Pancreas (tissue), 10 donors: ENCODE measurements at regions not wholly inside any gene's neighbourhood (a gene's known extent, or its start where the extent isn't known, plus 50 kb on each side); places are given as distances from the start of the nearest gene placed in this dataset.

Source experiments
- ATAC-seq, 4 donors: fragments of 200-7000 bp; cut with Tn5 transposase; one replicate each; pipeline versions ENCODE4 v1.8.0 to v1.9.1; 2020; ENCODE audit warnings: mild to moderate bottlenecking in 4 of 4, moderate library complexity in 4 of 4
- DNase-seq, 6 donors: peaks; one replicate each; pipeline ENCODE4 v3.0.0-alpha.2; 2020
- FAIRE-seq: peaks from 2 replicates; lab custom pipeline; 2012; peaks lifted over from hg19 to GRCh38; lab: Jason Lieb, UNC
- H3K27ac ChIP-seq, 4 donors: fragments of 200-600 bp; sonication (generic); 1 replicate in 3 of 4; 2 replicates in 1 of 4; pipeline versions ENCODE4 v1.5.0 to v1.8.0; 2020
- H3K27me3 ChIP-seq, 4 donors: fragments of 200-600 bp; one replicate each; pipeline ENCODE4 v1.8.0; 2021
- H3K36me3 ChIP-seq, 3 donors: fragments of 200-600 bp; sonication (generic) in 1 of 3; one replicate each; pipeline versions ENCODE4 v1.5.0 to v1.8.0; 2020 to 2021
- H3K4me1 ChIP-seq, 3 donors: fragments of 200-600 bp; one replicate each; pipeline ENCODE4 v1.8.0; 2021
- H3K4me3 ChIP-seq, 4 donors: fragments of 200-600 bp; sonication (generic) in 2 of 4; one replicate each; pipeline versions ENCODE4 v1.5.0 to v1.8.0; 2020 to 2021
- H3K9me3 ChIP-seq, 4 donors: fragments of 200-600 bp; one replicate each; pipeline ENCODE4 v1.8.0; 2021
- WGBS, 2 donors: extraction: QIAGEN DNeasy Blood & Tissue Kit; methylation state at CpG; one replicate each; pipeline ENCODE4 v1.1.7; 2013; 5-methylcytosine and 5-hydroxymethylcytosine counted together
- intact Hi-C, 3 donors: fragments of 100-400 bp; cut with DNase I; formaldehyde crosslinking; loops; one replicate each; pipeline versions ENCODE4 v1.11.1 to v1.14.2; 2022
- TF ChIP-seq, protein P1 (sequence below), 4 donors: fragments of 200-600 bp; sonication (generic) in 3 of 4; IDR thresholded peaks; one replicate each; pipeline versions ENCODE4 v1.5.0 to v1.8.0; 2021; ENCODE audit warnings: antibody characterized with exemption in 4 of 4
- donor health status: healthy with polysubstance abuse.
- donor health status: DM: no; HTN: no; CAD: no; lungs with moderate emphysema.
- donor health status: DM: no; HTN: no; CAD: no.
- donor health status: control.
- donor health status: control.
- donor health status: Bipolar disorder and iron deficiency.
- donor health status: DM: yes; HTN: yes; CAD: no.
- donor health status: DM: no; HTN: no; CAD: no.
- donor health status: DM: no; HTN: no; CAD: no.
- donor health status: DM: yes; HTN: yes; CAD: no.

GRCh38 chr7:16951483-16952080 is 69.8 kb upstream of the AGR3 start:
- Histone ChIP-seq H3K4me3 (no peak overlapping the region), H3K27me3 (no peaks in the 10 kb centered on the region), H3K9me3 (no peaks in the 10 kb centered on the region), H3K4me1 (no peaks in the 10 kb centered on the region), H3K36me3 (no peaks in the 10 kb centered on the region), H3K27ac (no peak overlapping the region)
- no peak for DNase-seq
- WGBS, 2 donors, result 80 to 87% methylated on average over 3 of the region's 3 CpGs
- TF ChIP-seq, protein P1, sequence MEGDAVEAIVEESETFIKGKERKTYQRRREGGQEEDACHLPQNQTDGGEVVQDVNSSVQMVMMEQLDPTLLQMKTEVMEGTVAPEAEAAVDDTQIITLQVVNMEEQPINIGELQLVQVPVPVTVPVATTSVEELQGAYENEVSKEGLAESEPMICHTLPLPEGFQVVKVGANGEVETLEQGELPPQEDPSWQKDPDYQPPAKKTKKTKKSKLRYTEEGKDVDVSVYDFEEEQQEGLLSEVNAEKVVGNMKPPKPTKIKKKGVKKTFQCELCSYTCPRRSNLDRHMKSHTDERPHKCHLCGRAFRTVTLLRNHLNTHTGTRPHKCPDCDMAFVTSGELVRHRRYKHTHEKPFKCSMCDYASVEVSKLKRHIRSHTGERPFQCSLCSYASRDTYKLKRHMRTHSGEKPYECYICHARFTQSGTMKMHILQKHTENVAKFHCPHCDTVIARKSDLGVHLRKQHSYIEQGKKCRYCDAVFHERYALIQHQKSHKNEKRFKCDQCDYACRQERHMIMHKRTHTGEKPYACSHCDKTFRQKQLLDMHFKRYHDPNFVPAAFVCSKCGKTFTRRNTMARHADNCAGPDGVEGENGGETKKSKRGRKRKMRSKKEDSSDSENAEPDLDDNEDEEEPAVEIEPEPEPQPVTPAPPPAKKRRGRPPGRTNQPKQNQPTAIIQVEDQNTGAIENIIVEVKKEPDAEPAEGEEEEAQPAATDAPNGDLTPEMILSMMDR (IDR thresholded peaks at IDR 0.05), result no peak
- intact Hi-C loops, result no loop called here
- no peak for FAIRE-seq
- no peak for ATAC-seq

GRCh38 chr7:16954321-16954720 is 72.5 kb upstream of the AGR3 start:
- intact Hi-C loops, result no loop called here
- Histone ChIP-seq H3K9me3 (no peaks in the 10 kb centered on the region), H3K36me3 (no peaks in the 10 kb centered on the region), H3K27ac (no peak overlapping the region), H3K4me1 (no peaks in the 10 kb centered on the region), H3K27me3 (no peaks in the 10 kb centered on the region), H3K4me3 (no peak overlapping the region)
- WGBS, 2 donors, result 56 to 65% methylated on average over 3 of the region's 3 CpGs
- FAIRE-seq, result no peak
- no peak for ATAC-seq
- no peak for DNase-seq
- TF ChIP-seq, protein P1 (IDR thresholded peaks at IDR 0.05), result no peak

DNA sequence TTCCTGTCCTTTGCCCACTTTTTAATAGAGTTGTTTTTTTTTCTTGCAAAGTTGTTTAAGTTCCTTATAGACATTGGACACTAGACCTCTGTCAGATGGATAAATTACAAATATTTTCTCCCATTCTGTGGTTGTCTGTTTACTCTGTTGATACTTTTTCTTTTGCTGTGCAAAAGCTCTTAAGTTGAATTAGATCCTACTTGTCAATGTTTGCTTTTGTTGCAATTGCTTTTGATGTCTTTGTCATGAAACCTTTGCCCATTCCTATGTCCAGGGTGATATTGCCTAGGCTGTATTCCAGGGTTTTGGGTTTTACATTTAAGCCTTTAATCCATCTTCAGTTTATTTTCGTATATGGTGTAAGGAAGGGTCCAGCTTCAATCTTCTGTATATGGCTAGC is 76.9 kb upstream of the AGR3 start:
- Histone ChIP-seq H3K4me1 (no peaks in the 10 kb centered on the region), H3K27ac (no peak overlapping the region), H3K27me3 (no peaks in the 10 kb centered on the region), H3K36me3 (no peaks in the 10 kb centered on the region), H3K9me3 (no peaks in the 10 kb centered on the region), H3K4me3 (no peak overlapping the region)
- ATAC-seq (no peak), DNase-seq (no peak), FAIRE-seq (no peak)
- WGBS, 2 donors, result 56 to 67% methylated on average over 1 of the region's 1 CpG
- TF ChIP-seq, protein P1 (IDR thresholded peaks at IDR 0.05), result no peak
- intact Hi-C loops, result no loop called here

- no peak for DNase-seq
- 72 to 84% methylated on average over 1 of the region's 1 CpG for WGBS, 2 donors
- Histone ChIP-seq H3K4me1 (no peaks in the 10 kb centered on the region), H3K27me3 (no peaks in the 10 kb centered on the region), H3K9me3 (no peaks in the 10 kb centered on the region), H3K4me3 (no peak overlapping the region), H3K27ac (no peak overlapping the region), H3K36me3 (no peaks in the 10 kb centered on the region)
- no peak for ATAC-seq
- TF ChIP-seq, protein P1 (IDR thresholded peaks at IDR 0.05), result no peak
- FAIRE-seq, result no peak
- intact Hi-C loops, result no loop called here
Measured at GRCh38 chr7:16960337-16960965, 78.7 kb upstream of the AGR3 start.

DNA sequence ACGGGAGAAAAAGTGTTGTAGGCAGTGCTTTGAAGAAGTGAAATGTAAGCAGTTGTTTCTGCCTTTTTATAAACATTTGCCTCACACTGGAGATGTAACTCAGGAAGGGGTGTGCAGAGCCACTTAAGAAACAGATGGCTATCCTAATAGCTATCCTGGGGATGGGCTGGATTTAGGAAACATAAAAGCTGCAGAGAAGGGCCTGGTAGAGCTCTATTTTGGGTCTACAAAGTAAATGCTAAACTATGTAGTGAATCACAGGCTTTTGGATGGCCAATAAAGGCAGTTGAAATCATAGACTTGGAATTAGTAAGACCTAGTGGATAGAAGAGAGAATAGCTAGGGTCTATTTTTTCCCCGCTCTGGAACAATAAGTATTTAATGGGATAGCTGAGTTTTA is 79.9 kb upstream of the AGR3 start:
- WGBS, 2 donors, result 80 to 81% methylated on average over 2 of the region's 2 CpGs
- ATAC-seq, result peak in 1 of 4 donors; percentile 26

More for the DNA sequence above, 79.9 kb upstream of the AGR3 start:
- FAIRE-seq (no peak), DNase-seq (no peak)
- Histone ChIP-seq H3K27ac (no peak overlapping the region), H3K4me1 (no peaks in the 10 kb centered on the region), H3K9me3 (no peaks in the 10 kb centered on the region), H3K36me3 (no peaks in the 10 kb centered on the region), H3K27me3 (no peaks in the 10 kb centered on the region), H3K4me3 (no peak overlapping the region)
- intact Hi-C loops, result no loop called here
- TF ChIP-seq, protein P1 (IDR thresholded peaks at IDR 0.05), result no peak
